ENCODE measurements at regions not wholly inside any gene's neighbourhood (a gene's known extent, or its start where the extent isn't known, plus 50 kb on each side); places are given as distances from the start of the nearest gene placed in this dataset.

GRCh38 chr3:173306110-173306509 lies 91.4 kb upstream of the NLGN1 start:
- no peaks in the 10 kb centered on the region for H3F3A ChIP-seq (ENCODE audit: insufficient read depth, low read length)
- TF ChIP-seq, protein P1, sequence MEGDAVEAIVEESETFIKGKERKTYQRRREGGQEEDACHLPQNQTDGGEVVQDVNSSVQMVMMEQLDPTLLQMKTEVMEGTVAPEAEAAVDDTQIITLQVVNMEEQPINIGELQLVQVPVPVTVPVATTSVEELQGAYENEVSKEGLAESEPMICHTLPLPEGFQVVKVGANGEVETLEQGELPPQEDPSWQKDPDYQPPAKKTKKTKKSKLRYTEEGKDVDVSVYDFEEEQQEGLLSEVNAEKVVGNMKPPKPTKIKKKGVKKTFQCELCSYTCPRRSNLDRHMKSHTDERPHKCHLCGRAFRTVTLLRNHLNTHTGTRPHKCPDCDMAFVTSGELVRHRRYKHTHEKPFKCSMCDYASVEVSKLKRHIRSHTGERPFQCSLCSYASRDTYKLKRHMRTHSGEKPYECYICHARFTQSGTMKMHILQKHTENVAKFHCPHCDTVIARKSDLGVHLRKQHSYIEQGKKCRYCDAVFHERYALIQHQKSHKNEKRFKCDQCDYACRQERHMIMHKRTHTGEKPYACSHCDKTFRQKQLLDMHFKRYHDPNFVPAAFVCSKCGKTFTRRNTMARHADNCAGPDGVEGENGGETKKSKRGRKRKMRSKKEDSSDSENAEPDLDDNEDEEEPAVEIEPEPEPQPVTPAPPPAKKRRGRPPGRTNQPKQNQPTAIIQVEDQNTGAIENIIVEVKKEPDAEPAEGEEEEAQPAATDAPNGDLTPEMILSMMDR (IDR thresholded peaks at IDR 0.05; ENCODE audit: low read length), result no peak
- no peak for TF ChIP-seq EZH2 (optimal IDR thresholded peaks at IDR 0.05; ENCODE audit: low read depth, low read length)
- TF ChIP-seq EZH2phosphoT487 (IDR thresholded peaks at IDR 0.05; ENCODE audit: low read length), result no peak
- H3K4me3 ChIP-seq (ENCODE audit: low read length), result no peak overlapping the region
- H3K4me1 ChIP-seq (ENCODE audit: low read length), result no peaks in the 10 kb centered on the region
- no peaks in the 10 kb centered on the region for H3K27me3 ChIP-seq (replicated peaks; ENCODE audit: insufficient read depth, low read length)
- H3K27ac ChIP-seq (ENCODE audit: low read length), result no peak overlapping the region
- H3K9me2 ChIP-seq (replicated peaks; ENCODE audit: insufficient read depth, low read length), result no peaks in the 10 kb centered on the region
- H3K9ac ChIP-seq (ENCODE audit: low read length), result no peak overlapping the region
- DNase-seq, result no peak
- H3K9me3 ChIP-seq (replicated peaks; ENCODE audit: insufficient read depth, low read length), result no peaks in the 10 kb centered on the region
- no peak overlapping the region for H3K4me2 ChIP-seq (ENCODE audit: low read depth, low read length)
- no peaks in the 10 kb centered on the region for H3K79me2 ChIP-seq (ENCODE audit: low read length)
- no peaks in the 10 kb centered on the region for H3K36me3 ChIP-seq (replicated peaks; ENCODE audit: insufficient read depth, low read length)
- no peaks in the 10 kb centered on the region for H4K20me1 ChIP-seq (ENCODE audit: insufficient read depth, low read length)
- H2AFZ ChIP-seq (ENCODE audit: low read length), result no peak overlapping the region

- H3K79me2 ChIP-seq (ENCODE audit: low read length), result no peaks in the 10 kb centered on the region
- no peaks in the 10 kb centered on the region for H3K27me3 ChIP-seq (replicated peaks; ENCODE audit: insufficient read depth, low read length)
- no peak for DNase-seq
- H3K4me3 ChIP-seq (ENCODE audit: low read length), result no peak overlapping the region
- no peak overlapping the region for H3K4me2 ChIP-seq (ENCODE audit: low read depth, low read length)
- no peak overlapping the region for H3K9ac ChIP-seq (ENCODE audit: low read length)
- TF ChIP-seq, protein P1 (IDR thresholded peaks at IDR 0.05; ENCODE audit: low read length), result no peak
- no peak for TF ChIP-seq EZH2 (optimal IDR thresholded peaks at IDR 0.05; ENCODE audit: low read depth, low read length)
- no peak overlapping the region for H2AFZ ChIP-seq (ENCODE audit: low read length)
- H3K27ac ChIP-seq (ENCODE audit: low read length), result no peak overlapping the region
- H3K4me1 ChIP-seq (ENCODE audit: low read length), result no peaks in the 10 kb centered on the region
- H3F3A ChIP-seq (ENCODE audit: insufficient read depth, low read length), result no peaks in the 10 kb centered on the region
- H3K9me3 ChIP-seq (replicated peaks; ENCODE audit: insufficient read depth, low read length), result no peaks in the 10 kb centered on the region
- no peaks in the 10 kb centered on the region for H4K20me1 ChIP-seq (ENCODE audit: insufficient read depth, low read length)
- H3K36me3 ChIP-seq (replicated peaks; ENCODE audit: insufficient read depth, low read length), result no peaks in the 10 kb centered on the region
- no peaks in the 10 kb centered on the region for H3K9me2 ChIP-seq (replicated peaks; ENCODE audit: insufficient read depth, low read length)
Observed at GRCh38 chr3:173304182-173304800, 93.3 kb upstream of the NLGN1 start.

- Histone ChIP-seq H3K4me2 (ENCODE audit: low read depth, low read length) (no peak overlapping the region), H2AFZ (ENCODE audit: low read length) (no peak overlapping the region)
Observed at GRCh38 chr3:173301647-173302046, 95.9 kb upstream of the NLGN1 start.

More at GRCh38 chr3:173301647-173302046, 95.9 kb upstream of the NLGN1 start:
- H3K27me3 ChIP-seq (replicated peaks; ENCODE audit: insufficient read depth, low read length), result no peaks in the 10 kb centered on the region
- no peaks in the 10 kb centered on the region for H3K79me2 ChIP-seq (ENCODE audit: low read length)
- H3K36me3 ChIP-seq (replicated peaks; ENCODE audit: insufficient read depth, low read length), result no peaks in the 10 kb centered on the region
- no peak overlapping the region for H3K4me3 ChIP-seq (ENCODE audit: low read length)
- H3K4me1 ChIP-seq (ENCODE audit: low read length), result no peaks in the 10 kb centered on the region
- TF ChIP-seq, protein P1 (IDR thresholded peaks at IDR 0.05; ENCODE audit: low read length), result no peak
- TF ChIP-seq EZH2phosphoT487 (IDR thresholded peaks at IDR 0.05; ENCODE audit: low read length), result no peak
- no peak for TF ChIP-seq EZH2 (optimal IDR thresholded peaks at IDR 0.05; ENCODE audit: low read depth, low read length)
- no peaks in the 10 kb centered on the region for H3K9me2 ChIP-seq (replicated peaks; ENCODE audit: insufficient read depth, low read length)
- H3F3A ChIP-seq (ENCODE audit: insufficient read depth, low read length), result no peaks in the 10 kb centered on the region
- H3K9me3 ChIP-seq (replicated peaks; ENCODE audit: insufficient read depth, low read length), result no peaks in the 10 kb centered on the region
- DNase-seq, result no peak
- no peak overlapping the region for H3K9ac ChIP-seq (ENCODE audit: low read length)
- H4K20me1 ChIP-seq (ENCODE audit: insufficient read depth, low read length), result no peaks in the 10 kb centered on the region
- H3K27ac ChIP-seq (ENCODE audit: low read length), result no peak overlapping the region
